Activated naive CD8-positive, alpha-beta T cell treated with anti-CD3 and anti-CD28 coated beads, Interleukin-2, amount 50 U/mL, for 24 hours (primary cell): ENCODE measurements at regions not wholly inside any gene's neighbourhood (a gene's known extent, or its start where the extent isn't known, plus 50 kb on each side); places are given as distances from the start of the nearest gene placed in this dataset.
"Not testable (repeated sequence)": the region's sequence is repeated elsewhere in the genome, so short reads cannot be mapped to it uniquely, and the experiment has no call there.

Experiments
- ATAC-seq: fragments of 150-1000 bp; cut with Tn5 transposase; one replicate; pipeline ENCODE4 v1.10.0; 2021
- DNase-seq: peaks from one replicate; pipeline ENCODE4 v3.0.0; 2021
- H3K27ac Mint-ChIP-seq: one replicate; pipeline ENCODE4 v1.8.0; 2021; ENCODE audit warnings: mild to moderate bottlenecking, mixed read lengths
- H3K27me3 Mint-ChIP-seq: one replicate; pipeline ENCODE4 v1.8.0; 2021; ENCODE audit warnings: mixed read lengths
- H3K36me3 Mint-ChIP-seq: one replicate; pipeline ENCODE4 v1.8.0; 2021; ENCODE audit warnings: low read depth, mixed read lengths
- H3K4me1 Mint-ChIP-seq: one replicate; pipeline ENCODE4 v1.8.0; 2021; ENCODE audit warnings: mixed read lengths
- H3K4me3 Mint-ChIP-seq: one replicate; pipeline ENCODE4 v1.8.0; 2021; ENCODE audit warnings: mild to moderate bottlenecking, moderate library complexity, mixed read lengths
- H3K9me3 Mint-ChIP-seq: one replicate; pipeline ENCODE4 v1.8.0; 2021; ENCODE audit warnings: mixed read lengths

GRCh38 chr2:7847321-7847720, 834.5 kb upstream of the ID2 start:
- no peaks in the 10 kb centered on the region for H3K36me3 Mint-ChIP-seq
- H3K27ac Mint-ChIP-seq, result no peak overlapping the region
- H3K9me3 Mint-ChIP-seq, result peaks cover 4% of the 10 kb centered on the region
- H3K4me1 Mint-ChIP-seq, result peaks cover 16% of the 10 kb centered on the region
- DNase-seq (no peak), ATAC-seq (no peak)
- no peak overlapping the region for H3K4me3 Mint-ChIP-seq
- peaks cover 2% of the 10 kb centered on the region for H3K27me3 Mint-ChIP-seq

- Mint-ChIP-seq H3K36me3 (no peaks in the 10 kb centered on the region), H3K27me3 (peaks cover 3% of the 10 kb centered on the region), H3K9me3 (no peaks in the 10 kb centered on the region), H3K4me3 (no peak overlapping the region), H3K27ac (no peak overlapping the region), H3K4me1 (peaks cover 16% of the 10 kb centered on the region)
- no peak for ATAC-seq
- no peak for DNase-seq
Observed at GRCh38 chr2:7849027-7849426, 832.8 kb upstream of the ID2 start.

- Mint-ChIP-seq H3K4me1 (peaks cover 16% of the 10 kb centered on the region), H3K4me3 (no peak overlapping the region)
- ATAC-seq, result no peak
Observed at GRCh38 chr2:7849531-7849930, 832.3 kb upstream of the ID2 start.

GRCh38 chr2:7852546-7852945, 829.3 kb upstream of the ID2 start:
- DNase-seq (no peak), ATAC-seq (no peak)
- Mint-ChIP-seq H3K4me3 (no peak overlapping the region), H3K36me3 (no peaks in the 10 kb centered on the region), H3K27ac (no peak overlapping the region), H3K9me3 (peaks cover 4% of the 10 kb centered on the region), H3K4me1 (peaks cover 16% of the 10 kb centered on the region), H3K27me3 (peaks cover 3% of the 10 kb centered on the region)

More at GRCh38 chr2:7849531-7849930, 832.3 kb upstream of the ID2 start:
- H3K9me3 Mint-ChIP-seq, result peaks cover 4% of the 10 kb centered on the region
- DNase-seq, result no peak
- H3K36me3 Mint-ChIP-seq, result no peaks in the 10 kb centered on the region
- H3K27ac Mint-ChIP-seq, result no peak overlapping the region
- H3K27me3 Mint-ChIP-seq, result peaks cover 3% of the 10 kb centered on the region

GRCh38 chr2:7857904-7858303, 824.0 kb upstream of the ID2 start:
- peaks cover 5% of the 10 kb centered on the region for H3K4me1 Mint-ChIP-seq
- H3K27ac Mint-ChIP-seq, result no peak overlapping the region
- no peak overlapping the region for H3K4me3 Mint-ChIP-seq
- peaks cover 4% of the 10 kb centered on the region for H3K9me3 Mint-ChIP-seq
- ATAC-seq (no peak), DNase-seq (no peak)
- no peaks in the 10 kb centered on the region for H3K36me3 Mint-ChIP-seq
- H3K27me3 Mint-ChIP-seq, result no peaks in the 10 kb centered on the region

- no peak for DNase-seq
- Mint-ChIP-seq H3K27me3 (no peaks in the 10 kb centered on the region), H3K27ac (no peak overlapping the region), H3K36me3 (no peaks in the 10 kb centered on the region), H3K4me1 (peaks cover 5% of the 10 kb centered on the region), H3K4me3 (no peak overlapping the region), H3K9me3 (peaks cover 4% of the 10 kb centered on the region)
- ATAC-seq, result no peak
Observed at GRCh38 chr2:7858624-7859023, 823.2 kb upstream of the ID2 start.

- no peak for DNase-seq
- Mint-ChIP-seq H3K36me3 (no peaks in the 10 kb centered on the region), H3K27me3 (no peaks in the 10 kb centered on the region), H3K4me3 (no peak overlapping the region), H3K27ac (no peak overlapping the region), H3K9me3 (no peaks in the 10 kb centered on the region), H3K4me1 (peaks cover 5% of the 10 kb centered on the region)
- no peak for ATAC-seq
Observed at GRCh38 chr2:7860693-7861092, 821.2 kb upstream of the ID2 start.

GRCh38 chr2:7861910-7862702, 819.8 kb upstream of the ID2 start:
- Mint-ChIP-seq H3K27ac (no peak overlapping the region), H3K27me3 (no peaks in the 10 kb centered on the region), H3K4me1 (peaks cover 5% of the 10 kb centered on the region), H3K4me3 (no peak overlapping the region), H3K9me3 (no peaks in the 10 kb centered on the region), H3K36me3 (no peaks in the 10 kb centered on the region)
- ATAC-seq (no peak), DNase-seq (no peak)

GRCh38 chr2:7866104-7866503, 815.8 kb upstream of the ID2 start:
- Mint-ChIP-seq H3K36me3 (no peaks in the 10 kb centered on the region), H3K4me3 (no peak overlapping the region), H3K4me1 (no peaks in the 10 kb centered on the region), H3K27me3 (no peaks in the 10 kb centered on the region), H3K9me3 (no peaks in the 10 kb centered on the region), H3K27ac (no peak overlapping the region)
- DNase-seq (no peak), ATAC-seq (no peak)

GRCh38 chr2:7866825-7867224, 815.0 kb upstream of the ID2 start:
- ATAC-seq, result no peak
- Mint-ChIP-seq H3K4me3 (no peak overlapping the region), H3K9me3 (no peaks in the 10 kb centered on the region), H3K36me3 (no peaks in the 10 kb centered on the region), H3K27ac (no peak overlapping the region), H3K27me3 (no peaks in the 10 kb centered on the region), H3K4me1 (no peaks in the 10 kb centered on the region)
- DNase-seq, result no peak

- DNase-seq, result no peak
- Mint-ChIP-seq H3K9me3 (no peaks in the 10 kb centered on the region), H3K4me3 (no peak overlapping the region), H3K4me1 (no peaks in the 10 kb centered on the region), H3K36me3 (no peaks in the 10 kb centered on the region), H3K27ac (no peak overlapping the region), H3K27me3 (no peaks in the 10 kb centered on the region)
- ATAC-seq, result no peak
Observed at GRCh38 chr2:7867867-7868266, 814.0 kb upstream of the ID2 start.

- Mint-ChIP-seq H3K27me3 (no peaks in the 10 kb centered on the region), H3K4me1 (no peaks in the 10 kb centered on the region), H3K27ac (no peak overlapping the region), H3K9me3 (no peaks in the 10 kb centered on the region), H3K36me3 (no peaks in the 10 kb centered on the region), H3K4me3 (no peak overlapping the region)
- no peak for DNase-seq
- ATAC-seq, result no peak
Observed at GRCh38 chr2:7868836-7869235, 813.0 kb upstream of the ID2 start.

GRCh38 chr2:7876445-7876844, 805.4 kb upstream of the ID2 start:
- not testable (repeated sequence) for H3K27ac Mint-ChIP-seq, ATAC-seq, H3K9me3 Mint-ChIP-seq, H3K27me3 Mint-ChIP-seq, DNase-seq, H3K4me3 Mint-ChIP-seq, H3K4me1 Mint-ChIP-seq, H3K36me3 Mint-ChIP-seq

GRCh38 chr2:7878266-7878665, 803.6 kb upstream of the ID2 start:
- H3K4me3 Mint-ChIP-seq, H3K36me3 Mint-ChIP-seq, DNase-seq, H3K27me3 Mint-ChIP-seq, H3K4me1 Mint-ChIP-seq, H3K9me3 Mint-ChIP-seq, H3K27ac Mint-ChIP-seq, ATAC-seq: not testable (repeated sequence)

GRCh38 chr2:7878786-7879482, 802.9 kb upstream of the ID2 start:
- no peaks in the 10 kb centered on the region for H3K4me1 Mint-ChIP-seq
- no peak for DNase-seq

More at GRCh38 chr2:7878786-7879482, 802.9 kb upstream of the ID2 start:
- H3K9me3 Mint-ChIP-seq, result no peaks in the 10 kb centered on the region
- H3K4me3 Mint-ChIP-seq, result no peak overlapping the region
- no peak overlapping the region for H3K27ac Mint-ChIP-seq
- peaks cover 3% of the 10 kb centered on the region for H3K27me3 Mint-ChIP-seq
- H3K36me3 Mint-ChIP-seq, result no peaks in the 10 kb centered on the region
- ATAC-seq, result no peak
